Memory B cell (primary cell): ENCODE measurements at regions not wholly inside any gene's neighbourhood (a gene's known extent, or its start where the extent isn't known, plus 50 kb on each side); places are given as distances from the start of the nearest gene placed in this dataset.

Experiments used
- ATAC-seq: fragments of 150-1000 bp; cut with Tn5 transposase; 2 replicates; pipeline ENCODE4 v1.10.0; 2021; ENCODE audit warnings: low read depth, mild to moderate bottlenecking, moderate library complexity
- DNase-seq, 2 donors: peaks; one replicate each; pipeline ENCODE4 v3.0.0; 2022; ENCODE audit warnings: low spot score in 2 of 2
- H3K27ac Mint-ChIP-seq: one replicate; pipeline ENCODE4 v1.8.0; 2022; ENCODE audit warnings: mild to moderate bottlenecking, moderate library complexity, mixed read lengths
- H3K27me3 Mint-ChIP-seq: one replicate; pipeline ENCODE4 v1.8.0; 2022; ENCODE audit warnings: mixed read lengths
- H3K36me3 Mint-ChIP-seq: one replicate; pipeline ENCODE4 v1.8.0; 2022; ENCODE audit warnings: mild to moderate bottlenecking, mixed read lengths
- H3K4me1 Mint-ChIP-seq: one replicate; pipeline ENCODE4 v1.8.0; 2022; ENCODE audit warnings: mixed read lengths
- H3K4me3 Mint-ChIP-seq: one replicate; pipeline ENCODE4 v1.8.0; 2022; ENCODE audit warnings: mild to moderate bottlenecking, moderate library complexity, mixed read lengths
- H3K9me3 Mint-ChIP-seq: one replicate; pipeline ENCODE4 v1.8.0; 2022; ENCODE audit warnings: mixed read lengths

DNA sequence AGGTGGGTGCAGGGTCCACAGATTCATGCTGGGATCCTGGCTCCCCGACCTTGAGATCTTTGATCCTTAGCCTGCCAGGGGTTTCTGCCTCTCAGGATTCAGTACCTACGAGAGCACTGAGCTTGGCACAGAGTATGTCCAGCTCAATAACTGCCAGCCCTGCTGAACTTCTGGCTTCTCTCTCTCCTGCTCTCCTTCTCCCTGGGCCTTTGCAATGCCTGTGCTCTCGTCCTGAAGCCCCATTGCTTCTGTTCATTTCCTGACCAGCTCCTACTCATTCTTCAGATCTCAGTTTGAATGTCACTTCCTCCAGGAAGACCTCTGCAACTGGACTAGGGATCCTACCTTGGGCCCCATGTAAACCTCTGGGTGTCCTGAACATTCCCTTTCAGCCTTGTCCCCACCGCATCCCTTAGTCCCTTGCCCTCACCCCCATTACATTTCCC lies 113.8 kb upstream of the HAAO start:
- Mint-ChIP-seq H3K27me3 (peaks cover 17% of the 10 kb centered on the region), H3K4me3 (no peak overlapping the region), H3K36me3 (no peaks in the 10 kb centered on the region), H3K9me3 (no peaks in the 10 kb centered on the region), H3K4me1 (no peaks in the 10 kb centered on the region), H3K27ac (no peak overlapping the region)
- no peak for ATAC-seq
- DNase-seq, result no peak

DNA sequence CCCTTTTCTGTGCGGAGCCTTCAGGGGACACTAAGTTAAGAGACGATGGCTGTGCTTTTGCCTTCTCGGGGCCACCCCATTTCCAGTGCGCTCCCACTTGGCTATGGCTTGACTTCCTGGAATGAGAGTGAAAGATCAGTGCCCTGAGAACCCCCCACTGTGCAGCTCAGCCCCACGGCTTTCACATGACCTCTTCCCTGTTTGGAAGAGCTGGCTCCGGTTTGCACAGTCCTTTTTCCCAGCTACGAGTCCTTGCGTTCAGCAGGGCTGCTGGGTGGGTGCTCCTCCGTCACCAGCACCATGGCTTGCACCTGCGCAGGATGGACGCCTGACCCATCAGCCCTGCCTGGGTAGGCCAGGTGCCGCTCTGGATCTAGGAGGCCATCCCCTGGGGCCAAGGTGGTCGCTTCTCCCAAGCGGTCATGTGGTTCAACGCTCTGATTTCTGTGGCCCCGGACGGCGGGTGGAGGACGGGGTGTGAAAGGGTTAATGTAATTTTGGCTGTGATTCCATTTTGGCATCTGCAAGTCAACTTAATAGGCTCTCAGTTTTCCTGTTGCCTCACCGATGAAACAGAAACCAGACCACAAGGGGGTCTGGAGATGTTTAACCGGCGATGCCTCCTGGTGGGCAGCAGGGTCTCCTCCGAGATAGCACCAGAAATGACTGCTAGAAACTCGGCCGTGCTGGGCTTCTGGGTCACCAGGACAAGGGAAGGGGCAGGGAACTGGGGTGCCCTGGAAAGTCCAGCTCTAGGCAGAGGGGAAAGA lies 113.1 kb upstream of the HAAO start:
- no peak for ATAC-seq
- DNase-seq, result no peak
- Mint-ChIP-seq H3K9me3 (no peaks in the 10 kb centered on the region), H3K4me3 (no peak overlapping the region), H3K27ac (no peak overlapping the region), H3K27me3 (peaks cover 18% of the 10 kb centered on the region), H3K4me1 (no peaks in the 10 kb centered on the region), H3K36me3 (no peaks in the 10 kb centered on the region)

DNA sequence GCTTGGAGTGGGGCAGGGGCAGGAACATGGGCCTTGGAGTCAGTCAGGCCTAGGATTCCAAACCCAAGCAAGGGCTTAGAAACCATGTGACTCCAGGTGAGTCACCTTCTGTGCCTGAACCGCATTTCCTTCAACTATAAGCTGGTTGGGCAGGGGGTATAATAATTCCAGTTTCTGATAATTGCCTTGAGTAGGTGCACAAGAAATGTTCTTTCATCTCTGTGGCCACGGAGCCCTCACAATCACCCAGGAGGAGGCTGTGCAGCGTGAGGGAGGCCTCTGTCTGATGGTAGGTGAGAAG lies 112.1 kb upstream of the HAAO start:
- no peaks in the 10 kb centered on the region for H3K36me3 Mint-ChIP-seq
- H3K4me1 Mint-ChIP-seq, result no peaks in the 10 kb centered on the region
- no peak for DNase-seq
- no peak for ATAC-seq
- H3K4me3 Mint-ChIP-seq, result no peak overlapping the region
- no peaks in the 10 kb centered on the region for H3K9me3 Mint-ChIP-seq
- peaks cover 16% of the 10 kb centered on the region for H3K27me3 Mint-ChIP-seq
- H3K27ac Mint-ChIP-seq, result no peak overlapping the region

DNA sequence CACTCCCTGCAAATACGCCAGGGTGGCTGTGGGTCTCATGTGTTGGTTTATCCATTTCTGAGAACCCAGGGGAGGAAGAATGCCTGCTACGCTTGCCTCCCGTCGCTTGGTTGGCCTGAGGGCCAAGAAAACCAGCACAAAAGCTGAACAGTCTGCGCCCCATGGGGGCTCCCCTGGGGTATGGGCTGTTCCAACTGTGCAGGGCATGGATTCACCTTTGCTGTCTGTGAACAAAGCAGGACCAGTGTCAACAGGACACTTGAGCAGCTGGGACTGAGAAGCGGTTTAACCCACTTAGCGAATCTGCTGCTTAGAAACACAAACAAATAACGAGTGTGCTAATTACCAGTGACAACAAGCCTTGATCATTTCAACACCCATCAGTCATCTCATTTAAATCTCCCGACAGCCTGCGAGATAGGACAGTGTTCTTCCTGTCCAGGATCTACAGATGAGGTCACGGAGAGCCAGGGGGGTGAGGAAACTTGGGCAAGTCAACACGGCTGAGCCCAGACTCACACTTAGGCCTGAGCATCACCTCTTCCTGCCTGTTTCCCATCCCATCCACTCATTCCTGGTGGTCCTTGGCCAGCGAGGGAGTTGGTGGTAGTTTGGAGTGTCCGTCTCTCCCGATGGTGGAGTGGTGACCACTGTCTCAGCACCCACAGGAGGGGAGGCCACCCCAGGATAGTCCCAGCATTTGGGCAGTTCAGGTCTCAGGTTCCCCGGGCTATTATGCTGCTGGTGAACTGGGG lies 111.6 kb upstream of the HAAO start:
- Mint-ChIP-seq H3K4me3 (no peak overlapping the region), H3K36me3 (no peaks in the 10 kb centered on the region), H3K4me1 (no peaks in the 10 kb centered on the region), H3K27me3 (peaks cover 16% of the 10 kb centered on the region), H3K27ac (no peak overlapping the region), H3K9me3 (no peaks in the 10 kb centered on the region)
- DNase-seq, result no peak
- ATAC-seq, result no peak

DNA sequence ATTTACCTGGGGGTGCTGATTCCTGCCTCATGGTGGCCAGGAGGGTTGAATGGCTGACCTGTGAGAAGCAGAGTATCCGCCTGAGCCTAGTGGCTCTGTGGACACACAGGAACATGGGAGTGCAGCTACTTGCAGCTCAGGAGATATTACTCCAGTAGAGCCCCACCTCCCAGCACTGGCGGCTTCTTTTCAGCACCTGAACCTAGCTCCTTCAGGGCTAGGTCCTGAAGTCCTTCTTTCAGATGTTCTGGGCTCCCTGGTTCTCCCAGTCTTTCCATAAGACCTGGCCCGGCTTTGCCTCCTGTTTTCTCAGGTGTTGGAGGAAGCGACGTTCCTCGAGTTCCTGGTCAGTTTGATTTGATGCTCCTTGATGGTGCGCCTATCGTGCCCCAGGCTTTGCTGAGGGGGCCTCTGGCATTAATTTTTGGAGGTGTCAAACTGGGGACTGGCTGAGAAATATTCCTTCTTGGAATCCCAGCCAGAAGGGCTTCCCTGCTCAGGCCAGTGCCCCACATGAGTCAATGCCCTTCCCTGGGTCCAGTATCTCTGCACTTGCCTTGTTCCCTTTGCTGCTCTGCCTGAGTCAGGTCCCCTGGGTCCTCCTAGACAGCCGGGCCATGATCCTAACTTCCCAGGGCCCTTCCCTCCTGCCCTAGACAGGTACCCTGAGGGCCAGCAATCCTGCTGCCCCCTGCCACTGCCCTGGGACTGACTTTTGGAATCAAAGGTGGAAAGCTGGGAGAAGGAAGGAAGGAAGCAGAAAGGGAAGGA lies 110.7 kb upstream of the HAAO start:
- no peak overlapping the region for H3K27ac Mint-ChIP-seq

DNA sequence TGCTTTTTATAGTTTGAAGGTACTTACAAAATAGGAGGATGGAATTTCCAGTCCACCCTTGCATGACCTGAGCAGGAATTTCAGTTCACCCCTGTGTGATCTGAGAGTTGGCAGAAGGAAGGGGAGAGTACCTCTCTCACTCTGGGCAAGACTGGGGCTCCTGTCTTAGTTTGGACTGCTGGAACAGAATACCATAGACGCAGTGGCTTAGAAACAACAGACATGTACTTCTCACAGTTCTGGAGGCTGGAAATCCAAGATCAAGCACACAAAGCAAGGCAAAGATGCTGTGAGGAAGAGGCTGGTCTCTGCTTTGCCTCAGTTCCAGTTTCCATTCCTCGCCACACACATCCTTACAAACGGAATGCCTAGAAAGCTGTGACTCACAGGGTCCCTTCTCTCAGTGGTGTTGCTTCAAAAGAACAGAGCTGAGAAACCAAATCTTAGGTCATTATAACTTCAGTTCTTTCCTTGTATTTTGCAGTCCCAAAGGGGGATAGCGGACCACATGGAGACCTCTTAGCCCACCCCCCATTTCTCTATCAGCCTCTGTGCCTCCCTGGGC lies 108.8 kb upstream of the HAAO start:
- Mint-ChIP-seq H3K4me3 (no peak overlapping the region), H3K36me3 (no peaks in the 10 kb centered on the region), H3K27ac (no peak overlapping the region), H3K4me1 (no peaks in the 10 kb centered on the region), H3K27me3 (peaks cover 14% of the 10 kb centered on the region), H3K9me3 (no peaks in the 10 kb centered on the region)
- DNase-seq, result no peak
- ATAC-seq, result no peak

More for the DNA sequence above, 110.7 kb upstream of the HAAO start:
- ATAC-seq (no peak), DNase-seq (no peak)
- Mint-ChIP-seq H3K9me3 (no peaks in the 10 kb centered on the region), H3K4me1 (no peaks in the 10 kb centered on the region), H3K36me3 (no peaks in the 10 kb centered on the region), H3K4me3 (no peak overlapping the region), H3K27me3 (peaks cover 16% of the 10 kb centered on the region)

DNA sequence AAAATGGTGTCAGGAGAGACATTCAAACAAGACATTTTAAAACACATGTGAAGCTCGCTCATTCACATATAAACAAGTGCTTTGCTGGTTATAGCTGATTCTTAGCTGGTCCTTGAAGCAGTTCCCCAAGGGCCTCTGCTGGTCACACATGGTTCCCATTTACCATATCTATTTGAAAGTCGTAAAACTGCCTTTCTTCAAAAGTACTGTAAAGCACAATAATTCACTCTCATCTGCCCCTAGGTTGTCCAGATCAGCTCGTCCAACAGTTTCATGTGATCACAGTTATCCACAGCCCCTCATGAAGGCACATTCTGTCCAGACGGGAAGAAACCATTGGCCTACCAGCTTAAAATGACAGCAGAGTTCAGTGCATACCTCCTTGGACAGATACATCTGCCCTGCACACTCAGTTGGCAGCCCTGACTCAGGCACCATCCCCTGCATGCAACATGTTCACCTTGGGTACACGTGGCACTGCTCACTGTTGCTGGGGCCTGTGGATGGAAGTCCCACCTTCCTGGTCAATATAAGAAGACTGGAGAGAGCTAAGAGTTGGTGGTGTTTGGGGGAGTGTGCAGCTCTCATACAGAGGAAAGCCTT lies 108.0 kb upstream of the HAAO start:
- Mint-ChIP-seq H3K36me3 (no peaks in the 10 kb centered on the region), H3K27ac (no peak overlapping the region), H3K27me3 (peaks cover 10% of the 10 kb centered on the region), H3K9me3 (no peaks in the 10 kb centered on the region), H3K4me1 (no peaks in the 10 kb centered on the region), H3K4me3 (no peak overlapping the region)
- ATAC-seq (no peak), DNase-seq (no peak)

DNA sequence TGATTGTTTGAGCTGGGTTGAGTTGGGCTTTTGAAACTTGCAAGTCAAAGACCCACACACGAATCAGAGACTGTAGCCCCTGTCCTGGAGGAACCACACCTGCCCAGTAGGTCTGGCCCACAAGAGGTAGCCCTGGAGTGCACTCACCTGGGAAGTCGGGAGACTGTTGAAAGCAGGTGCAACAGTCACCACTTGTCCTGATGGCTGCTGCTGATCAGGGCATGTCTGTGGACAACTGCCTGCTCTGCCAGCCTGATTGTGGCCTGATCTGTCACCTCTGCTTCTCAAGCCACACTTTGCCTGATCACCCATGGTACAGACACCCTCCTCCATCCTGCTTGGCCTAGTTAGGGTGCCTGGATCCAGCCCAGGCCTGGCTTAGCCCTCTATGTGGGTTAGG lies 105.0 kb upstream of the HAAO start:
- Mint-ChIP-seq H3K27ac (no peak overlapping the region), H3K27me3 (peaks cover 4% of the 10 kb centered on the region)
- no peak for ATAC-seq

DNA sequence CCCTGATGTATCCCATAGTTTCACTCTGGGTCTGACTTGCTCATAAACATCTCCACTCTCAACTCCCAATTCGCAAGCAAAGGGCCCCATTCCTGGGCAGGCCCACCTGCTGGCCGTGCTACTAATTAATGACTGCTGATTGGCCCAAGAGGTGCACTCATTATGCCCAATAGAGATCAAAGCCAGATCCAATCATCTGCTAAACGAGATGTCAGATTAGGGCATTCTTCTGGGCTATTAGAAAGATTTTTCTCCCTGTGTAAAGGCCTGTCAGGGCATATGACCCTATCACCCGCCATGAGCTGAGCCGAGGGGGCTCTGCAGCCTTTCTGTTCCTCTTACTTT lies 103.4 kb upstream of the HAAO start:
- H3K4me3 Mint-ChIP-seq, result no peak overlapping the region
- H3K27me3 Mint-ChIP-seq, result peaks cover 5% of the 10 kb centered on the region
- ATAC-seq, result no peak
- no peak overlapping the region for H3K27ac Mint-ChIP-seq
- H3K36me3 Mint-ChIP-seq, result no peaks in the 10 kb centered on the region
- H3K9me3 Mint-ChIP-seq, result peaks cover 2% of the 10 kb centered on the region
- DNase-seq, result no peak
- H3K4me1 Mint-ChIP-seq, result no peaks in the 10 kb centered on the region

More for the DNA sequence above, 105.0 kb upstream of the HAAO start:
- Mint-ChIP-seq H3K36me3 (no peaks in the 10 kb centered on the region), H3K4me1 (no peaks in the 10 kb centered on the region), H3K9me3 (no peaks in the 10 kb centered on the region), H3K4me3 (no peak overlapping the region)
- DNase-seq, result no peak

DNA sequence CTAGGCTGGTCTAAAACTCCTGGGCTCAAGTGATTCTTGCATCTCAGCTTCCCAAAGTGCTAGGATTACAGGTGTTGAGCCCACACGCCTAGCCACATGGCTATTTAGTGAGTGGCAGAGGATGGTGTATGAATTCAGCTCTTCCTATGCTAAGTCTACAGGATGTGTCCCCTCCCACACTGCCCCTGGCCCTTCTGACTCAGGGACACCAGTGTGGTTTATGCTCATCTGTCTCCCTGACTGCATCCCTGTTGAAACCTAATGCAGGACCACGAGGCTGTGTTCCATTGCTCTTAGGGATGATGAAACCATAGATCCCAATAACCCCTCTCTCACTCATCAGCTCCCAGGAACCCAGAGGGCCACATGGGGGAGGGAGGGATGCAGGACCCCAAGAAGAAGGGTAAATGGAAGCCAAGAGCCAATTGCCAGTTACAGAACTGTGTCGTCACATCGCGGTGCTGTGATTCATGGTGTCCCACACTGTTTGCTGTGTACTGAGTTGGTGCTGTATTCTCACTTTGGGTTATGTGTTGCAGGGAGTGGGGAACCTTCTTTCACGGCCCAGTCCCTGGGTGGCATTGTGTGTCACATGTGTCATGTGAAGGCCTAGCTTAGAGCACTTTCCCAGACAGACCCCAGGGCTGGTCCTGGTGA lies 102.9 kb upstream of the HAAO start:
- Mint-ChIP-seq H3K4me1 (no peaks in the 10 kb centered on the region), H3K36me3 (no peaks in the 10 kb centered on the region), H3K4me3 (no peak overlapping the region), H3K27ac (no peak overlapping the region), H3K9me3 (peaks cover 2% of the 10 kb centered on the region), H3K27me3 (peaks cover 3% of the 10 kb centered on the region)
- no peak for ATAC-seq
- no peak for DNase-seq

DNA sequence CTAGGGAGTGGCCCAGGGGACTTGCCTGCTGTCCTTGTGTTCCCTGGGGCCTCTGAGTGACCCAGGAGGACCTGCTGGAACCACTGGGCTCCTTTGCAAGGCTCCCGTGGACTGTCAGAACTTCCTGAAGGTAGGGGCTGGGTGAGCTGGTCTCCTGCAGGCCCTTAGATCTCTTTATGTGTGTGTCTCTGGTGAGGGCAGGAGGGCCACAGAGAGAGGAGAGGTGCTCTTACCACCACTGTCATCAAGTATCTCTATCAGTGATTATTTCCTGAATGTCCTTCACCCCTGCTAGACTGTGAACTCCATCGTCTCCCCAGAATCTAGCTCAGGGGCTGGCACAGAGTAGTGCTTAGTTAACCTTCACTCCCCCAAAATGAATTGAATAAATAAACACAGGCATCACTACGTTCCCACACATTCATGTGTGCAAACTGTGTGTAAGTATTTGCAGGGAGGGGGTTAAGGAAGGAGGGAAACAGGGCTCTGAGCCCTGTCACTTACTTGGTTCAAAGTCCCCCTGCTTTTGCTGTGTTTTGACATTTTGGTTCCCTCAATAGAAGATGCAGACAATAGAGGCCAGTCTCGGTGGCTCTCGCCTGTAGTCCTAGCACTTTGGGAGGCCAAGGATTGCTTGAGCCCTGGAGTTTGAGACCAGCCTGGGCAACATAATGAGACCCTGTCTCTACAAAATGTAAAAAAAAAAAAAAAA lies 100.8 kb upstream of the HAAO start:
- Mint-ChIP-seq H3K4me1 (no peaks in the 10 kb centered on the region), H3K4me3 (no peak overlapping the region), H3K27me3 (peaks cover 5% of the 10 kb centered on the region), H3K27ac (no peak overlapping the region), H3K36me3 (no peaks in the 10 kb centered on the region), H3K9me3 (peaks cover 5% of the 10 kb centered on the region)
- DNase-seq (no peak), ATAC-seq (no peak)

DNA sequence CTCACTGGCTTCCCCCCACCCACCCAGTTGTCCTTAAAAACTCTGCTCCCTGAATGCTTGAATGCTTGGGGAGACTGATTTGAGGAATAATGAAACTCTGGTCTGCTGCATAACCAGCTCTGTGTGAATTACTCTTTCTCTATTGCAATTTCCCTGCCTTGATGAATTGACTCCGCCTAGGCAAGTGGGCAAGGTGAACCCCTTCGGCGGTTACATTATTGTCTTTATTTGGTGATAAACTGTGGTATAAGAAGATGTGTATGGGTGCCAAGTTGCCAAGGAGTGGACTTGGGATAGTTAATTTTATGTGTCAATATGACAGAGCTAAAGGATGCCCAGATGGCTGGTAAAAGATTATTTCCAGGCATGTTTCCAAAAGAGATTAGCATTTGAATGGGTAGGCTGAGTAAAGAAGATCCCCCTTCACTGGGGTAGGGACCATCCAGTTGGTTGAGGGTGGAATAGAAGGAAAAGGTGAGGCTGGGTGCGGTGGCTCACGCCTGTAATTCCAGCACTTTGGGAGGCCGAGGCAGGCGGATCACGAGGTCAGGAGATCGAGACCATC lies 98.5 kb upstream of the HAAO start:
- H3K36me3 Mint-ChIP-seq, result no peaks in the 10 kb centered on the region
- DNase-seq, result no peak
- ATAC-seq, result no peak
- H3K4me3 Mint-ChIP-seq, result no peak overlapping the region
- H3K27me3 Mint-ChIP-seq, result peaks cover 5% of the 10 kb centered on the region
- H3K4me1 Mint-ChIP-seq, result no peaks in the 10 kb centered on the region
- H3K27ac Mint-ChIP-seq, result no peak overlapping the region
- peaks cover 5% of the 10 kb centered on the region for H3K9me3 Mint-ChIP-seq
